ENCODE measurements at regions not wholly inside any gene's neighbourhood (a gene's known extent, or its start where the extent isn't known, plus 50 kb on each side); places are given as distances from the start of the nearest gene placed in this dataset.

- Histone ChIP-seq H3K36me3 (ENCODE audit: control insufficient read depth in 2 of 2, insufficient read depth in 1 of 2, low read length in 2 of 2) (no peaks in the 10 kb centered on the region), H3K9me3 (ENCODE audit: control insufficient read depth, insufficient read depth, low read depth, low read length) (no peaks in the 10 kb centered on the region), H3K4me1 (ENCODE audit: control insufficient read depth, insufficient read depth, low read length) (no peaks in the 10 kb centered on the region), H3K4me3 (ENCODE audit: low read depth, low read length) (no peak overlapping the region), H3K27ac (ENCODE audit: extremely low read depth, low read depth, low read length) (no peak overlapping the region)
- POLR2A ChIA-PET, result no interaction called here
- CTCF ChIA-PET, result no interaction called here
- TF ChIP-seq KLF8 (tag by site-specific recombination; IDR thresholded peaks at IDR 0.05), result no peak
These were observed 98.8 kb downstream of the PCDH10 start for GRCh38 chr4:133247861-133248260.

- H3K27ac ChIP-seq (ENCODE audit: extremely low read depth, low read depth, low read length), result no peak overlapping the region
- no peaks in the 10 kb centered on the region for H3K36me3 ChIP-seq (ENCODE audit: control insufficient read depth in 2 of 2, insufficient read depth in 1 of 2, low read length in 2 of 2)
- no peaks in the 10 kb centered on the region for H3K9me3 ChIP-seq (ENCODE audit: control insufficient read depth, insufficient read depth, low read depth, low read length)
- ChIA-PET POLR2A (no interaction called here), CTCF (no interaction called here)
- H3K4me1 ChIP-seq (ENCODE audit: control insufficient read depth, insufficient read depth, low read length), result no peaks in the 10 kb centered on the region
- no peak overlapping the region for H3K4me3 ChIP-seq (ENCODE audit: low read depth, low read length)
- TF ChIP-seq ZNF549 (tag by site-specific recombination; IDR thresholded peaks at IDR 0.05), result no peak
- no peak for TF ChIP-seq ZNF639 (tag by site-specific recombination; IDR thresholded peaks at IDR 0.05)
- TF ChIP-seq IKZF3 (tag by site-specific recombination; IDR thresholded peaks at IDR 0.05), result no peak
- no peak for TF ChIP-seq ZNF791 (tag by site-specific recombination; IDR thresholded peaks at IDR 0.05)
- no peak for TF ChIP-seq ZNF530 (tag by site-specific recombination; IDR thresholded peaks at IDR 0.05; ENCODE audit: low read depth)
- TF ChIP-seq ZNF529 (tag by site-specific recombination; IDR thresholded peaks at IDR 0.05; ENCODE audit: insufficient replicate concordance), result no peak
- no peak for TF ChIP-seq ZNF76 (tag by site-specific recombination; IDR thresholded peaks at IDR 0.05; ENCODE audit: borderline replicate concordance, low read depth)
- no peak for TF ChIP-seq ZSCAN4 (tag by site-specific recombination; IDR thresholded peaks at IDR 0.05)
- no peak for TF ChIP-seq KLF10 (tag by site-specific recombination; IDR thresholded peaks at IDR 0.05)
These were observed 96.1 kb downstream of the PCDH10 start for GRCh38 chr4:133245226-133245625.
